Stimulated activated CD8-positive, alpha-beta memory T cell treated with anti-CD3 and anti-CD28 coated beads, Interleukin-15, amount 100 ng/mL, for 48 hours (primary cell): ENCODE measurements at regions not wholly inside any gene's neighbourhood (a gene's known extent, or its start where the extent isn't known, plus 50 kb on each side); places are given as distances from the start of the nearest gene placed in this dataset.
"Not testable (repeated sequence)": the region's sequence is repeated elsewhere in the genome, so short reads cannot be mapped to it uniquely, and the experiment has no call there.

Experiments
- DNase-seq, 2 donors: peaks; one replicate each; pipeline ENCODE4 v3.0.0-alpha.2; 2020; ENCODE audit warnings: low read depth in 2 of 2

DNA sequence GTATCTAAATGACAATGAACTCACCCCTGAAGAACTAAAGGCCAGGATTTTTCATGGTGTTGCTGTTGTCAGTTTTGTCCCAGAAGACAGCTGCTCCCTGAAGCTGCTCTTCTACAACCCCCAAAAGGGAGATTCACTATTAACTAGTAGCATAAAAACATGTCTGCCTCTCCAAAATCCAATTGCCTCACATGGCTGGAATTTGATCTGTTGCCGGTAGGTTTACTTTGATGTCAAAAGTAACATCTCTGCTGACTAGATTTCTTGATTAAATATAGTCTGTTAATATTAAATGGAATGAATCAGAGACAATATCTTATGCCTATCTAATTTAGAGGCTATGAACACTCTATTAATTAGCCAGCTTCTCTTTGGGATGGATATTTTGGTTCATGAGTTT, 425.4 kb downstream of the ETS1 start:
- no peak for DNase-seq

DNA sequence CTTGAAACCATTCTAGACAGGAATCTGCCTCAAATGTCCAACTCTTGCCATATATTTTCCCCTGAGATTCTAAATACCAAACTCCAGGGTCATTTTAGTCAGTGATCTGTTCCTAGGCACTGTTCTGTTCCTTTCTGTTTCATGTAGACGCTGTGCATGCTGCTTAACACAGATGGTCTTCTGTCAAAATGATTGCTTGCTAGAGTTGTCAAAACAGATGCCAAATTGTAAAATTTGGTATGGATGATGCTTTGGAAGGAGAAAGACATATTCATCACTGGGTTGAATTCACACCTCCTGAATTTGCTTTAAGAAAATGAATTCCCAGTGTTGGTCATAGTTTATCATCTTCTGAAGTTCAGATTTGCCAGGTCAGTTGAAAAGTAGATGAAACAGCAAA, 425.9 kb downstream of the ETS1 start:
- no peak for DNase-seq

- no peak for DNase-seq
Observed at GRCh38 chr11:128158860-128159259, 428.5 kb downstream of the ETS1 start.

- peak in 1 of 2 donors; percentile 14 for DNase-seq
Observed at GRCh38 chr11:128157423-128158298, 429.7 kb downstream of the ETS1 start.

DNA sequence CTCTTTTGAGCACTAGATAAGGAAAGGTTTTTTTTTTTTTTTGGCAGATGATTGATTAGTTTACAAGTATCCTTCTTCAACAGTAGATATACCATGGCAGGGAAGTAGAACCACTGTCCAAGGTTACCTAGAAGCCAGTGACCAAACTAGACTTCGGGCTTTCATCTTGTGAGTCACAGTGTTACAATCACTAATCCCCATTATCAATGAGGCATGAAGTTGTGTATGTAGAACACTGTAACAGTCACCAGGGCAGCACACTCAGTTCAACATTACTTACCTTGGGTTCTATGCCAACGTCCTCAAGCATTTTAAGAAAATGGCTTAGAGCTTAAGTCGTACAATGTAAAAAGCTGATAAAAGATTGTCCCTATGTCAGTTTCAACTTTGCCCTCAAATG, 430.9 kb downstream of the ETS1 start:
- DNase-seq: no peak

DNA sequence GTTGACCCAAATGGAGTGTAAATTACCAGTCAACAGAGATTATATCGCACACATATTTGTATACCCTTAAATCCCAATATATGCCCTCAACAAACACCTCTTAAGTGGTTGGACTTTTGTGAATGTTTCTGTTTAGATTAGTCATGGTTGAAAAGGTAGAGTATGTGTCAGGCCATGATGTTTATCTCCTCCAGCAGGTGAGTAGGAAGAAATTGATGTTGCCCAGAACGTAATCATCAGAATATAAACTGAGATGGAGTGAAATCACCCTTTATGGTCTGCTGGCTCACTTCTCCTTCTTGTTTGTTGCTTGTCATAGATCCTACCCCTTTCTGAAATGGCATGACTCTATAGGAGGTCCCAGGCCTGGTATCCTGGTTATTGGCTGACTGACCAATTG, 431.8 kb downstream of the ETS1 start:
- no peak for DNase-seq

DNA sequence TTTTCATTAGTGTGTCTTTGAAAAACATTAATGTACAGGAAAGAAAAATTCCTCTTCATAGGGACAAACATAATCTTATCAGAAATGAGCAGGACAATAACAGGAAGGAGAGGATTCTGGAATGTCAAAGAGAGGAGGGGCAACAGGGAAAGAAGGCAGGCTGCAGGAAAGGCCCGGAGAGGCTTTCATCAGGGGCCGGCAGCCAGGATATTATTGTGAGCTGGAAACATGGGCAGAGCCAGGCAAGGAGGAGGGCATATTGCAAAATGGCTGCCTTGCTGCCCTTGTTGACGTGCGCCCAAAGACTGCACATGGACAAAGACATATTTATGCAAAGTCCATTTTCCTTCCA, 433.7 kb downstream of the ETS1 start:
- no peak for DNase-seq

DNA sequence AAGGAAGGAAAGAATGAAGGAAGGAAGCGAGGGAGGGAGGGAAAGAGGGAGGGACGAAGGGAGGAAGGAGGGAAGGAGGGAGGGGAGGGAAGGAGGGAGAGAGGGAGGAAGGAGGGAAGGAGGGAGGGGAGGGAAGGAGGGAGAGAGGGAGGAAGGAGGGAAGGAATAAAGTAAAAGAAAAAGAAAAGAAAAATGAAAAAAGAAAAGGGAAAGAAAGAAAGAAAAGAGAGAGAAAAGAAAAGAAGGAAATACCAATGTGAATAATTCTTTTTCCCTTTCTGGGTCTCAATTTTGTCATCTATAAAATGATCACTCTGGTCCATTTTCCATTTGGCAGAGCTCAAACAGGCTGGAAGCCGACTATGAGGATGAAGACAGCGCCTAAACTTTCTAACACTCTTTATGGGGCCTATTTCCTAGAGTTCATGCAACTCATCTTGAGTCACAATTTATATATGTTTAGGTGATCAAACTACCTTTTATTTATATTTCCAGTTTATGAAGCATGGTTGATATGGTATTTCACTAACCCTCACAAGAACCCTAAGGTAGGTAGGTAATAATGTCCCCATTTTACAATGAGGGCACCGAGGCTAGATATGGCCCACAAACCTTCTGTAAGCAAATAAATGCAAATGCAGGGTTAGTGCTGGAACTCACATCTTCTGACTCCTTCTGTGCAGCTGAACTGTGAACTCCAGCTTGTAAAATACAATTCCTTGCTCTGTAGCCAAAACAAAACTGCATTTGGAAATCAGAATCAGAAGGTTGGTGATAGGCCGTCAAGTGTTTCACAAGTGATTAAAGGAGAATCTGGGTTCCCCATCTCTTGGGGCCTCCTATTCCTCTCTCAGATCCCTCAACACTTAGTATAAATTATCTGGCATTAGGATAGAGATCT, 434.3 kb downstream of the ETS1 start:
- DNase-seq: no peak

- DNase-seq: no peak
Observed at GRCh38 chr11:128151780-128152179, 435.6 kb downstream of the ETS1 start.

GRCh38 chr11:128151338-128151737, 436.0 kb downstream of the ETS1 start:
- DNase-seq: no peak

DNA sequence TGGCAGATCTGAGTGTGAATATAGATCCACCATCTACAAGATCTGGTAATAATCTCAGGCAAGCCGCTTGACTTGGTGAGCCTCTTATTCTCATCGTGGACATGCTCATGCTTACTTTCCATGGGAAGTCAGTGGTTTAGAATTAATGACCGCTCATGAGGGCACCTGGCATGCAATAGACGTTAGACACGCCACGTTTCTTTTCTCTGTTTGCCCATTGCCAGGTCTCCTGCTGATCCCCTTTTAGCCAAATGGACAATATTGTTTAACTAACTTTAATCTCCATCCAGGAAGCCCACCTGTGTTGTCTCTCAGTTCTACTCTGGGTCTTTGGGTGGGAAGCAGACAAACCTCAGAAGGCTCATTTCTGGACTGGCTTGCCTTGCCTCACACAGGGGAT, 439.1 kb downstream of the ETS1 start:
- no peak for DNase-seq

- no peak for DNase-seq
Observed at GRCh38 chr11:128146926-128147605, 440.3 kb downstream of the ETS1 start.

DNA sequence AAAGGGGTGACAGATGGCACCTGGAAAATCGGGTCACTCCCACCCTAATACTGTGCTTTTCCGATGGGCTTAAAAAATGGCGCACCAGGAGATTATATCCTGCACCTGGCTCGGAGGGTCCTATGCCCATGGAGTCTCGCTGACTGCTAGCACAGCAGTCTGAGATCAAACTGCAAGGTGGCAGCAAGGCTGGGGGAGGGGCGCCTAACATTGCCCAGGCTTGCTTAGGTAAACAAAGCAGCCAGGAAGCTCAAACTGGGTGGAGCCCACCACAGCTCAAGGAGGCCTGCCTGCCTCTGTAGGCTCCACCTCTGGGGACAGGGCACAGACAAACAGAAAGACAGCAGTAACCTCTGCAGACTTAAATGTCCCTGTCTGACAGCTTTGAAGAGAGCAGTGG, 447.1 kb downstream of the ETS1 start:
- not testable (repeated sequence) for DNase-seq

- DNase-seq: no peak
Observed at GRCh38 chr11:128135451-128135850, 451.9 kb downstream of the ETS1 start.

GRCh38 chr11:128133501-128133900, 453.9 kb downstream of the ETS1 start:
- no peak for DNase-seq

- no peak for DNase-seq
Observed at GRCh38 chr11:128130052-128130451, 457.3 kb downstream of the ETS1 start.

GRCh38 chr11:128125723-128126122, 461.6 kb downstream of the ETS1 start:
- no peak for DNase-seq

DNA sequence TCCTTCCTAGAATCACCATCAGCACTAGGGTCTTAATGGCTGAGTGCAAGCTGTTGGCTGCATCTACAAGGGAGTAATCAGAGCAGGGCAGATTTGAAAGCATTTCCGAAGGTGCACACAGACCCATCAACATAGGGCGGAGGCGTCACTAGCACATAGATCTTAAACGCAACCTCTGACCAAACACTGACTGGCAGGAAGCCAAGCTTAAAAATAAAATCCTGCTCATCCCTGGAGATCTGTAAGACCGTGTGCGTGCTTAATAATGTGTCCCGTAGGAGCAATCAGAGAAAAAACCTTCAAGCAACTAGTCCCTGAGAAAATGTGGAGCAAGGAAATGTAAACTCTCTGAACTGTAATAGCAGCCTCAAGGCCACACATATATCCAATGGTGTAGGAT, 470.5 kb downstream of the ETS1 start:
- DNase-seq: no peak

GRCh38 chr11:128116447-128116846, 470.9 kb downstream of the ETS1 start:
- no peak for DNase-seq

GRCh38 chr11:128105950-128106349, 481.4 kb downstream of the ETS1 start:
- no peak for DNase-seq

DNA sequence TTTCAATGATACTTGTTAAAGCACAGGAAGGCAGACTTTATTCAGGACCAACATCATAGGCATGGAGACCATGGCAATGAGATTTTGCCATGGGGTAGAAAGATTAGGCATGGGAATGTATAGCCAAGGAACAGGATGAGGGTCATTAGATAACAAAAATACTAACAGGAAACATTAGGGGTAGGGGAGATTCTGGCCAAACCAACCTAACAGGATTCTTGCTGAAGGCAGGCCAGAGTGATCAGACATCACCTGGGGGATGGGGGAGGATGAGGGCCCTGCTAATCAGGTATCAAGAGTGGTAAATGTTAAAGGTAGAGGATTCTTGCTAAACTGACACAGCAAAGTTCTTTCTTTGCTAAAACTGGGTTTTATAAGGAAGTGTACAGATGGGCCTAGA, 481.8 kb downstream of the ETS1 start:
- no peak for DNase-seq

DNA sequence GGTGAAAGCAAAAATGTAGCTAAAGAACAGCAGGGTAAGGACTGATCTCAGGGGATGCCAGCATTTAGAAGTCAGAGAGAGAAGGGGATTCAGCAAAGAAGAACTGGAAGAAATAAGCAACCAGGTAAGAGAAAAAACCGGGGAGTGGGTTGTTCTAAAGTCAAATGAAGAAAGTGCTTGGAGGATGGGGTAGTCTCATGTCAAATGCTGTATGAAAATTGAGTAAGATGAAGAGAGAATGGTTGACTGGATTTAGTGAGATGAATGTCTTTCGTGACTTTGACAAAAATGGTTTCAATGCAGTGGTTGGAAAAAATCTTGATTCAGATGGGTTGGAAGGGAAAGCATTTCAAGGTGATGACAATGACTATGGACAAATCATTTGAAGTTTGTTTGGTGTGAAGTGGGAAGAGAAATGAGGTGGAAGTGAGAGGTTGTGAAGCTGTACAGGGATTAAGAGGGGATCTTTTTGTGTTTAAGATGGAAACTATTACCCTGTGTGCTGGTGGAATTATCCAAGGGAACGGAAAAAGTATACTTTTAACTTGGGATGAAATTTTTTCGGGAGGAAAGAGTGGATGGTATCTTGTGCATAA, 484.0 kb downstream of the ETS1 start:
- DNase-seq: no peak
